ENCODE measurements at regions not wholly inside any gene's neighbourhood (a gene's known extent, or its start where the extent isn't known, plus 50 kb on each side); places are given as distances from the start of the nearest gene placed in this dataset.

DNA sequence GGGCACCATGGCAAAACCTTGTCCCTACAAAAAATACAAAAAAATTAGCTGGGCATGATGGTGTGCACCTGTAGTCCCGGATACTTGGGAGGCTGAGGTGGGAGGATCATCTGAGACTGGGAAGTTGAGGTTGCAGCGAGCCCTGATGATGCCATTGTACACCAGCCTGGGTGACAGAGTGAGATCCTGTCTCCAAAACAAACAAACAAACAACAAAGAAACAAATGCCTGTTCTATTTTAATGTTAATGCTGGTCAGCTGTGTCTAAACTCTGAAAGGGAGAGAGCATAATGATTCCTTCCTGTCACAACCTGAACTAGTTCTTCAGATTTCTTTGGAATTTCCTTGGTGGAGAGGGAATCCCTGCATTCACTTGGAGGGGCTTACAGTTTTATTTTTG, 413.0 kb upstream of the TBL1XR1 start:
- peaks cover 10% of the 10 kb centered on the region for H3K36me3 Mint-ChIP-seq
- peak; percentile 57; the same call in 1 of the 2 replicates for TF ChIP-seq FOXK1 (CRISPR knock-in tag; IDR thresholded peaks at IDR 0.05)
- no peak for TF ChIP-seq ZNF219 (CRISPR knock-in tag; IDR thresholded peaks at IDR 0.05; ENCODE audit: borderline replicate concordance)
- TF ChIP-seq, protein P1, sequence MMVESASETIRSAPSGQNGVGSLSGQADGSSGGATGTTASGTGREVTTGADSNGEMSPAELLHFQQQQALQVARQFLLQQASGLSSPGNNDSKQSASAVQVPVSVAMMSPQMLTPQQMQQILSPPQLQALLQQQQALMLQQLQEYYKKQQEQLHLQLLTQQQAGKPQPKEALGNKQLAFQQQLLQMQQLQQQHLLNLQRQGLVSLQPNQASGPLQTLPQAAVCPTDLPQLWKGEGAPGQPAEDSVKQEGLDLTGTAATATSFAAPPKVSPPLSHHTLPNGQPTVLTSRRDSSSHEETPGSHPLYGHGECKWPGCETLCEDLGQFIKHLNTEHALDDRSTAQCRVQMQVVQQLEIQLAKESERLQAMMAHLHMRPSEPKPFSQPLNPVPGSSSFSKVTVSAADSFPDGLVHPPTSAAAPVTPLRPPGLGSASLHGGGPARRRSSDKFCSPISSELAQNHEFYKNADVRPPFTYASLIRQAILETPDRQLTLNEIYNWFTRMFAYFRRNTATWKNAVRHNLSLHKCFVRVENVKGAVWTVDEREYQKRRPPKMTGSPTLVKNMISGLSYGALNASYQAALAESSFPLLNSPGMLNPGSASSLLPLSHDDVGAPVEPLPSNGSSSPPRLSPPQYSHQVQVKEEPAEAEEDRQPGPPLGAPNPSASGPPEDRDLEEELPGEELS (CRISPR knock-in tag; IDR thresholded peaks at IDR 0.05), result peak; percentile 96; the same call in 1 of the 2 replicates
- TF ChIP-seq FOXP1 (CRISPR knock-in tag; IDR thresholded peaks at IDR 0.05; ENCODE audit: borderline replicate concordance), result peak; percentile 35; the same call in 1 of the 2 replicates
- TF ChIP-seq NFE2L1 (CRISPR knock-in tag; IDR thresholded peaks at IDR 0.05), result no peak
- H3K27me3 Mint-ChIP-seq (ENCODE audit: low read depth), result no peaks in the 10 kb centered on the region; the same call in 1 of the 2 replicates
- ATAC-seq (peak; percentile 68), DNase-seq (ENCODE audit: low spot score) (peak; percentile 22)
- H3K9me3 Mint-ChIP-seq, result peaks cover 11% of the 10 kb centered on the region
- ChIA-PET CTCF (no interaction called here), POLR2A (interaction anchor here (0.6 to 0.7 kb wide), 2 partner anchors 94 to 249 kb away, joined by 3 to 4 read pairs; no protein-coding TSS in a partner anchor)
- H3K4me1 Mint-ChIP-seq, result peaks cover 72% of the 10 kb centered on the region
- H3K4me3 Mint-ChIP-seq, result peak overlapping the region; percentile 26
- H3K27ac Mint-ChIP-seq, result peak overlapping the region; percentile 95

DNA sequence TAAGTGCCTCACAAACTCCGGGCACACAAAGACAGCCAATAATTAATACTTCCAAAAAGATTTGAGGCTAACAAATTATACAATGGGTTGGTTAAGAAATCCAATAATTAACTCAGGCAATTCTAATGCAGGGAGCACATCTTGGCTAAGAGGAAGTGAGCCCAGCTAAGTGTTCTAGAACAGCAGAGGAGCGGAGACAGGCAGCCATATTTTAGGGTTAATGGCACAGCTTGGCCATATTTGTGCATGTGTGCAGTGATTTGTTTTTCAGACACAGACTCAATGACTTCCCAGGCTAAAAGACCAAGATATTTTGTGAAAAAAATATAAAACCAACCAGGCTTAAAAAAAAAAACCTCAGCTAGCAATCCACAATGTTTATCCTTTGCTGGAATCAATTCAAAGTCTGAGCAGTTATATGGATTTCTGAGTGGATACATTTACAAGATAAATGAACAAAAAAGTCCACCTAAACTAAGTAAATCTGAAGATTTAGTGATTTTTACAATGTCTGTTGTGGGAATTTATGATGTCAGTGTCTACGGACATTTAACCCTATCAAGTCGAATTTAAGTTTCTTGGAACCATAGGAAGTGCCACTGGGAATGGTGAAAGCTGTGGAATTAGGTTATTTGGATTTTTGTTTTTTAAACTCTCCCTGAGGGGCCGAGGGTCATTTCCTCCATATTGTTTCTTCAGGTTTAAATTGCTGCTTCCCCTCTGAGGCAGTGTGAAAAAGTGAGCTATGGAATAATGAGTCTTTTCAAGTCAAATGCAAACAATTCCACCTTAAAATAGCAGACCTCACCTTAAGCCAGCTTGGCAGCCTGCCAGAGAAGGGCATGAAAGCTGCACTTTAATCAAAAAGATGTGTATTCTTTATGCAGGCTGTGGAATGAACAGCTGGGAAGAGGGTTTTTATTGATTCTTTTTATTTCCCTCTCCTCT, 413.7 kb upstream of the TBL1XR1 start:
- ATAC-seq (peak; percentile 54), DNase-seq (ENCODE audit: low spot score) (no peak)
- Mint-ChIP-seq H3K4me1 (peaks cover 76% of the 10 kb centered on the region), H3K9me3 (peaks cover 5% of the 10 kb centered on the region), H3K27me3 (ENCODE audit: low read depth) (no peaks in the 10 kb centered on the region; the same call in 1 of the 2 replicates), H3K4me3 (peak overlapping the region; percentile 26), H3K36me3 (peaks cover 5% of the 10 kb centered on the region; the same call in 1 of the 2 replicates), H3K27ac (peak overlapping the region; percentile 95)
- TF ChIP-seq TEAD1 (CRISPR knock-in tag; IDR thresholded peaks at IDR 0.05) (0 out of 2 replicates have a peak, but pooled peaks have one; percentile 59), JAZF1 (CRISPR knock-in tag; IDR thresholded peaks at IDR 0.05) (no peak)
- ChIA-PET POLR2A (interaction anchor here (0.6 to 0.7 kb wide), 2 partner anchors 95 to 250 kb away, joined by 3 to 4 read pairs; no protein-coding TSS in a partner anchor), CTCF (interaction anchor here (0.8 to 1.0 kb wide), 3 partner anchors 167 to 392 kb away, joined by 3 to 5 read pairs (median 4); no protein-coding TSS in a partner anchor)

DNA sequence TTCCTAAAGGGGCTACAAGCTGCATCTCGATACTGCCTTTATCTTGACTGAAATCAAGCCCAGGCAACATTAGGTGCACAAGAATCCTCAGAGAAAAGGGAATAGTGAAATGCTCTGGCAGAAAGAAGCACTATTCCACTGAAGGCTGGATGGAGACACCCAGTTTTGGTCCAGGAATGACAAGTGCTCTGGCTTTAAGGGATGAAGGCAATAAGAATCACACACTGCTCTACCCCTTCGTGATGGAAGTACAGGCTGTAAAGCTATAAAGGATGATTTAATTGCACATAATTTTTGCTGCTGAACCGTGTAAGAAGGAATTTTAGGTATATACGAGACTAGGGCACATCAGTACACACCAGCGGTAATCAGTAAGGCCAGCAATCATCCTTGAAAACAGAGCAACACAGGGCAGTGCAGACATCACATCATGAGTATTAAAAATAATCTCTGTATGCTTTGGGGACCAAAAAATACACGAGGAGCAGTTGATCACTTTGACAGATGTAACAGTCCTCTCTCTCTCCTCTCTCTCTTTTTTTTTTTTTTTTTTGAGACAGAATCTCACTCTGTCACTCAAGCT, 414.6 kb upstream of the TBL1XR1 start:
- DNase-seq (ENCODE audit: low spot score), result no peak
- Mint-ChIP-seq H3K27me3 (ENCODE audit: low read depth) (no peaks in the 10 kb centered on the region; the same call in 1 of the 2 replicates), H3K36me3 (peaks cover 5% of the 10 kb centered on the region; the same call in 1 of the 2 replicates), H3K4me3 (peak overlapping the region; percentile 6; the same call in 1 of the 2 replicates), H3K4me1 (peaks cover 73% of the 10 kb centered on the region), H3K9me3 (peaks cover 5% of the 10 kb centered on the region), H3K27ac (peak overlapping the region; percentile 95)
- TF ChIP-seq, protein P2, sequence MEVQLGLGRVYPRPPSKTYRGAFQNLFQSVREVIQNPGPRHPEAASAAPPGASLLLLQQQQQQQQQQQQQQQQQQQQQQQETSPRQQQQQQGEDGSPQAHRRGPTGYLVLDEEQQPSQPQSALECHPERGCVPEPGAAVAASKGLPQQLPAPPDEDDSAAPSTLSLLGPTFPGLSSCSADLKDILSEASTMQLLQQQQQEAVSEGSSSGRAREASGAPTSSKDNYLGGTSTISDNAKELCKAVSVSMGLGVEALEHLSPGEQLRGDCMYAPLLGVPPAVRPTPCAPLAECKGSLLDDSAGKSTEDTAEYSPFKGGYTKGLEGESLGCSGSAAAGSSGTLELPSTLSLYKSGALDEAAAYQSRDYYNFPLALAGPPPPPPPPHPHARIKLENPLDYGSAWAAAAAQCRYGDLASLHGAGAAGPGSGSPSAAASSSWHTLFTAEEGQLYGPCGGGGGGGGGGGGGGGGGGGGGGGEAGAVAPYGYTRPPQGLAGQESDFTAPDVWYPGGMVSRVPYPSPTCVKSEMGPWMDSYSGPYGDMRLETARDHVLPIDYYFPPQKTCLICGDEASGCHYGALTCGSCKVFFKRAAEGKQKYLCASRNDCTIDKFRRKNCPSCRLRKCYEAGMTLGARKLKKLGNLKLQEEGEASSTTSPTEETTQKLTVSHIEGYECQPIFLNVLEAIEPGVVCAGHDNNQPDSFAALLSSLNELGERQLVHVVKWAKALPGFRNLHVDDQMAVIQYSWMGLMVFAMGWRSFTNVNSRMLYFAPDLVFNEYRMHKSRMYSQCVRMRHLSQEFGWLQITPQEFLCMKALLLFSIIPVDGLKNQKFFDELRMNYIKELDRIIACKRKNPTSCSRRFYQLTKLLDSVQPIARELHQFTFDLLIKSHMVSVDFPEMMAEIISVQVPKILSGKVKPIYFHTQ (CRISPR knock-in tag; IDR thresholded peaks at IDR 0.05), result no peak
- ATAC-seq, result peak; percentile 21; the same call in 1 of the 2 replicates
- ChIA-PET CTCF (interaction anchor here (0.8 to 1.0 kb wide), 3 partner anchors 166 to 393 kb away, joined by 3 to 5 read pairs (median 4); no protein-coding TSS in a partner anchor), POLR2A (no interaction called here)

DNA sequence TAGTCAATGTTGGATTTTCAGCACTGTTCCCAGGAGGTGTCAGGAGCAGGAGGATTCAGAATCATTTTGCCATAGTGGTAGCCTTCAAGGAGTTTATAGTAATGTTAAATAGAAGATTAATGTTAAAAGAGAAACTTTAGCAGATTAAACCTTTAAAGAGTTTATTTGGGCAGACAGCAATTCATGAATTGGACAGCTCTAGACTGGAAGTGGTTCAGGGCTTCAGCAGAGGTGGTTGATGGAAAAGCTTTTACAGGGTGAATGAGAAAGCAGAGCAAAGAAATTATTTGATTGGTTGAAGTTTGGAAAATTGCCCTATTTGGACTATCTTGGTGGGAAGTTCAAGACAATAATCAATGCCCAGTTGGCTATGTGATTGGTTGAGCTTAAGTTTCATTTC, 416.6 kb upstream of the TBL1XR1 start:
- ATAC-seq, result no peak
- ChIA-PET CTCF (no interaction called here), POLR2A (interaction anchor here (0.6 kb wide), 1 partner anchor 136 kb away, joined by 3 read pairs; no protein-coding TSS in a partner anchor)
- no peak for DNase-seq (ENCODE audit: low spot score)
- Mint-ChIP-seq H3K9me3 (peaks cover 5% of the 10 kb centered on the region), H3K27me3 (ENCODE audit: low read depth) (no peaks in the 10 kb centered on the region; the same call in 1 of the 2 replicates), H3K4me1 (peaks cover 61% of the 10 kb centered on the region), H3K36me3 (peaks cover 5% of the 10 kb centered on the region; the same call in 1 of the 2 replicates), H3K27ac (no peak overlapping the region), H3K4me3 (no peak overlapping the region)
- no peak for TF ChIP-seq ZNF423 (CRISPR knock-in tag; IDR thresholded peaks at IDR 0.05)
- no peak for TF ChIP-seq ZNF263 (CRISPR knock-in tag; IDR thresholded peaks at IDR 0.05; ENCODE audit: low read depth)
- no peak for TF ChIP-seq NFATC4 (CRISPR knock-in tag; IDR thresholded peaks at IDR 0.05)
- TF ChIP-seq, protein P3, sequence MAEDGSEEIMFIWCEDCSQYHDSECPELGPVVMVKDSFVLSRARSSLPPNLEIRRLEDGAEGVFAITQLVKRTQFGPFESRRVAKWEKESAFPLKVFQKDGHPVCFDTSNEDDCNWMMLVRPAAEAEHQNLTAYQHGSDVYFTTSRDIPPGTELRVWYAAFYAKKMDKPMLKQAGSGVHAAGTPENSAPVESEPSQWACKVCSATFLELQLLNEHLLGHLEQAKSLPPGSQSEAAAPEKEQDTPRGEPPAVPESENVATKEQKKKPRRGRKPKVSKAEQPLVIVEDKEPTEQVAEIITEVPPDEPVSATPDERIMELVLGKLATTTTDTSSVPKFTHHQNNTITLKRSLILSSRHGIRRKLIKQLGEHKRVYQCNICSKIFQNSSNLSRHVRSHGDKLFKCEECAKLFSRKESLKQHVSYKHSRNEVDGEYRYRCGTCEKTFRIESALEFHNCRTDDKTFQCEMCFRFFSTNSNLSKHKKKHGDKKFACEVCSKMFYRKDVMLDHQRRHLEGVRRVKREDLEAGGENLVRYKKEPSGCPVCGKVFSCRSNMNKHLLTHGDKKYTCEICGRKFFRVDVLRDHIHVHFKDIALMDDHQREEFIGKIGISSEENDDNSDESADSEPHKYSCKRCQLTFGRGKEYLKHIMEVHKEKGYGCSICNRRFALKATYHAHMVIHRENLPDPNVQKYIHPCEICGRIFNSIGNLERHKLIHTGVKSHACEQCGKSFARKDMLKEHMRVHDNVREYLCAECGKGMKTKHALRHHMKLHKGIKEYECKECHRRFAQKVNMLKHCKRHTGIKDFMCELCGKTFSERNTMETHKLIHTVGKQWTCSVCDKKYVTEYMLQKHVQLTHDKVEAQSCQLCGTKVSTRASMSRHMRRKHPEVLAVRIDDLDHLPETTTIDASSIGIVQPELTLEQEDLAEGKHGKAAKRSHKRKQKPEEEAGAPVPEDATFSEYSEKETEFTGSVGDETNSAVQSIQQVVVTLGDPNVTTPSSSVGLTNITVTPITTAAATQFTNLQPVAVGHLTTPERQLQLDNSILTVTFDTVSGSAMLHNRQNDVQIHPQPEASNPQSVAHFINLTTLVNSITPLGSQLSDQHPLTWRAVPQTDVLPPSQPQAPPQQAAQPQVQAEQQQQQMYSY (CRISPR knock-in tag; IDR thresholded peaks at IDR 0.05), result no peak
- TF ChIP-seq, protein P4, sequence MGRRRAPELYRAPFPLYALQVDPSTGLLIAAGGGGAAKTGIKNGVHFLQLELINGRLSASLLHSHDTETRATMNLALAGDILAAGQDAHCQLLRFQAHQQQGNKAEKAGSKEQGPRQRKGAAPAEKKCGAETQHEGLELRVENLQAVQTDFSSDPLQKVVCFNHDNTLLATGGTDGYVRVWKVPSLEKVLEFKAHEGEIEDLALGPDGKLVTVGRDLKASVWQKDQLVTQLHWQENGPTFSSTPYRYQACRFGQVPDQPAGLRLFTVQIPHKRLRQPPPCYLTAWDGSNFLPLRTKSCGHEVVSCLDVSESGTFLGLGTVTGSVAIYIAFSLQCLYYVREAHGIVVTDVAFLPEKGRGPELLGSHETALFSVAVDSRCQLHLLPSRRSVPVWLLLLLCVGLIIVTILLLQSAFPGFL (CRISPR knock-in tag; IDR thresholded peaks at IDR 0.05; ENCODE audit: borderline replicate concordance), result no peak
- TF ChIP-seq ZNF219 (CRISPR knock-in tag; IDR thresholded peaks at IDR 0.05; ENCODE audit: borderline replicate concordance), result no peak
